IMR-90 (cell line): ENCODE measurements at regions not wholly inside any gene's neighbourhood (a gene's known extent, or its start where the extent isn't known, plus 50 kb on each side); places are given as distances from the start of the nearest gene placed in this dataset.

ENCODE experiments used
- BHLHE40 ChIP-seq: fragments of 150-350 bp; IDR thresholded peaks from 2 replicates; pipeline ENCODE4 v1.6.1; 2016; ENCODE audit warnings: mild to moderate bottlenecking, low read depth, low read length
- CEBPB ChIP-seq: IDR thresholded peaks from 2 replicates; pipeline ENCODE4 v1.6.1; 2012; ENCODE audit warnings: low read depth, low read length, improper control_type of control experiment
- CHD1 ChIP-seq: IDR thresholded peaks from 2 replicates; pipeline ENCODE4 v1.6.1; 2012; ENCODE audit warnings: low read depth, low read length, improper control_type of control experiment
- CTCF ChIP-seq: conservative IDR thresholded peaks from 2 replicates; pipeline ENCODE4 v1.5.1; 2012; ENCODE audit warnings: mild to moderate bottlenecking, low read depth, low read length, improper control_type of control experiment
- ELK1 ChIP-seq: fragments of 150-350 bp; IDR thresholded peaks from 2 replicates; pipeline ENCODE4 v1.6.1; 2016; ENCODE audit warnings: low read depth, mild to moderate bottlenecking, low read length, moderate library complexity, borderline replicate concordance
- MAFK ChIP-seq: IDR thresholded peaks from 2 replicates; pipeline ENCODE4 v1.6.1; 2012; ENCODE audit warnings: low read depth, low read length, improper control_type of control experiment
- MXI1 ChIP-seq: IDR thresholded peaks from 2 replicates; pipeline ENCODE4 v1.6.1; 2012; ENCODE audit warnings: low read depth, mild to moderate bottlenecking, low read length, moderate library complexity, borderline replicate concordance
- POLR2A ChIP-seq: IDR thresholded peaks from 2 replicates; pipeline ENCODE4 v1.6.1; 2012; ENCODE audit warnings: mild to moderate bottlenecking, low read depth, low read length
- RCOR1 ChIP-seq: IDR thresholded peaks from 2 replicates; pipeline ENCODE4 v1.6.1; 2012; ENCODE audit warnings: mild to moderate bottlenecking, low read length, improper control_type of control experiment; ENCODE audit not compliant: insufficient replicate concordance
- SMC3 ChIP-seq: fragments of 150-350 bp; IDR thresholded peaks from 2 replicates; pipeline ENCODE4 v1.6.1; 2016; ENCODE audit warnings: low read depth, mild to moderate bottlenecking, antibody characterized with exemption, low read length, moderate library complexity
- USF2 ChIP-seq: fragments of 150-350 bp; IDR thresholded peaks from 2 replicates; pipeline ENCODE4 v1.6.1; 2017; ENCODE audit warnings: mild to moderate bottlenecking, antibody characterized with exemption, low read length, low read depth

- TF ChIP-seq MAFK (no peak), CTCF (no peak), MXI1 (no peak), SMC3 (no peak), ELK1 (no peak), POLR2A (no peak), BHLHE40 (no peak), CEBPB (peak; percentile 52; the same call in 1 of the 2 replicates), RCOR1 (no peak), CHD1 (no peak), USF2 (no peak)
These were observed 76.6 kb upstream of the DOK5 start for GRCh38 chr20:54398814-54399213.
